ENCODE measurements at regions not wholly inside any gene's neighbourhood (a gene's known extent, or its start where the extent isn't known, plus 50 kb on each side); places are given as distances from the start of the nearest gene placed in this dataset.

DNA sequence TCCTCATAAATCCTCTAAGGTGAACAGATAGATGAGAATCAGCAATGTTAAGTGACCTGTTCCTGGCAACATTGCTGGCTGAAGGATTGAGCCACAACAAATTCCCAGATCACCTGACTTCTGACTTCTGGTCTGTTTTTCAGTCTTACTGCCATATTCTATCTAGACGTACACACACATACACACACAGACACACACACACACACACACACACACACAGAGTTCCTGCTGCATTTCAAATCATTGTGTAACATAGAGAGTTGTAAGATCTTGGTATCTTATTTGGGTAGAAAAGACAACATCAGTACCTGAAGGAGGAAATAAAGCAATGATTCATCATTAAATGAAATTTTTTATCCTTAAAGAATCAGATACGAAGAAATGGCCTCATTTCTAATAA, 342.6 kb downstream of the MFSD1 start:
- in situ Hi-C loops (cut with HindIII; ENCODE audit: low pct_unique_long_range_greater_than_20kb, low sequenced_read_pairs) = no loop called here

GRCh38 chr3:159144891-159145290, 343.0 kb downstream of the MFSD1 start:
- in situ Hi-C loops (cut with HindIII; ENCODE audit: low pct_unique_long_range_greater_than_20kb, low sequenced_read_pairs) = no loop called here

More for the DNA sequence above, 342.6 kb downstream of the MFSD1 start:
- DNase-seq (ENCODE audit: low read depth, low spot score) = no peak

DNA sequence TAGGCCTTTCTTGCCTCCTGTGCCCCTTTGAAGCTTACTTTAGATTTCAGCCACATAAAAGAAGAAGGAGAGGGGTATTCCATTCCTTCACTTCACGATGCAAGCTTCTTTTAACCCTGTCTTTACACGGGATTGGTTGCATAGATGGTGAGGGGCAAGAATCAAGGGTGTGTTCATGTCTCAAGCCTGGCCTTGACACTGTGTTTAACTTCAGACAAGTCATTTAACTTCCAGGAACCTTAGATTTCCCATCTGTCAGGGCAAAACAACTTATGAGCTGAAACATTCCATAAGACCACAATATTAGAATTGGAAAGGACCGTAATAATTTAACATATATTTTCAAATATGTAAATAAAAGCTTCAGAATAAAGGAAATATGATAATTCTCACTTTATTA, 344.5 kb downstream of the MFSD1 start:
- DNase-seq (ENCODE audit: low read depth, low spot score) = no peak
- in situ Hi-C loops (cut with HindIII; ENCODE audit: low pct_unique_long_range_greater_than_20kb, low sequenced_read_pairs) = no loop called here

More at GRCh38 chr3:159144891-159145290, 343.0 kb downstream of the MFSD1 start:
- no peak for DNase-seq (ENCODE audit: low read depth, low spot score)

DNA sequence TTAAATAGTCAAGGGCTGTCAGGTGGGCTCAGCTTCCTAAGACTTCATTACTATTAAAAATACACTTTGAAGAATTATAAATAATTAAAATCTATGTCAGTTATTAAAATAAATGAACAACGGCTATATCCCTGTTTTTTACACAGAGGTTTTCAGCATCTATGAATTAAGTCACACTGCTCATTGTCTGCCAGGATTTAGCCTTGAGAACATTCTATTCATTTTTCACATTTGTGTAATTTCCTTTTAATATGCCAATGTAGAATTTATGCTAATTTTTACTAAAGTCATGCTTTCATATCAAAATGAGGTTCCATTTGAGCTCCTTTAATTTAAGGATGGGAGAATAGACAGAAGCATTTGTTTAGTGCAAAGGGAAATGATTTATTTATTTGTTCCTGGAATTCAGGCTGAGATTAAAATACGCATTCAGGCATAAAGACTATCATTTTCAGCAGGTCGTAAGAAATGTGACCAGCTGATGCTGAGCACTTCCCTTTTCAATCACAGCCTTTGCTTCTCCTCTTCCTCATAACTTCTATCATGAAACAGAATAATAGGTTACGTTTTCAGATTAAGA, 345.1 kb downstream of the MFSD1 start:
- DNase-seq (ENCODE audit: low read depth, low spot score) = no peak
- in situ Hi-C loops (cut with HindIII; ENCODE audit: low pct_unique_long_range_greater_than_20kb, low sequenced_read_pairs) = no loop called here

DNA sequence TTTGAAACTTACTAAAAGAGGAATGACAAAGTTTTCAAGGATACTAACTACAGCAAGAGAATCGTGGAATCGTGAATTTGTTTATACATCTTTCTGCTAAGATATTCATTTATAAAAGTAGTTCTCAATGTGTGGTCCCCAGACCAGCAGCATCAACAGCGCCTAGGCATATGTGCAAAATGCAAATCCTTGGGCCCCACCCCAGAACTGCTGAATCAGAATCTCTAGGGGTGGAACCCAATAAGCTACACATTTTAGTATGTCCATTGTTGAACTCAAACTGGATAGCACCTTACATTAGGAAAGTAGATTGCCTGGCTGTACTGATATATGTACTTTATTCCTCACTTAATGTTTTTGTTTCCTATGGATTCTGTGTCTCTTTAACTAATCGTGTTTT, 346.0 kb downstream of the MFSD1 start:
- in situ Hi-C loops (cut with HindIII; ENCODE audit: low pct_unique_long_range_greater_than_20kb, low sequenced_read_pairs) = no loop called here
- no peak for DNase-seq (ENCODE audit: low read depth, low spot score)

- DNase-seq (ENCODE audit: low read depth, low spot score) = no peak
- in situ Hi-C loops (cut with HindIII; ENCODE audit: low pct_unique_long_range_greater_than_20kb, low sequenced_read_pairs) = no loop called here
Measured at GRCh38 chr3:159148466-159148865, 346.6 kb downstream of the MFSD1 start.

- in situ Hi-C loops (cut with HindIII; ENCODE audit: low pct_unique_long_range_greater_than_20kb, low sequenced_read_pairs) = no loop called here
Measured at GRCh38 chr3:159149131-159149530, 347.3 kb downstream of the MFSD1 start.

DNA sequence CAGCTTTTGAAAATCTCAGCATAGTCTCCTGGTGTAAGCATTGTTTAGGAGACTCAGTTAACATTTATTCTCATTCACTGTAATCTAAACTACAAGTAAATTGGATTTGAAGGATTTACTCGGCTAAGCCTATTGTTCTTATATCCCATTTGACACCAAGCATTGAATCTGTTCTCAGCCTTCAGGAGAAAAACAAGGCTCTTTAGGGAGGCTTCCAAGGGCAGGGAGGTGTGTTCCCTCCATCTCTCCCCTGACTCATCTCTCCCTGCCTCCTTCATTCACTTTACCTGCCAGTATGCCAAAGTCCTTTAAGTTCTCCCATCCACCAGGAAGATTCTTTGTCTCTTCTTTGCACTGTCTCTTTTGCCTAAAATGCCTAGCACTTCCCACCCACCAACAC, 347.8 kb downstream of the MFSD1 start:
- in situ Hi-C loops (cut with HindIII; ENCODE audit: low pct_unique_long_range_greater_than_20kb, low sequenced_read_pairs) = no loop called here
- no peak for DNase-seq (ENCODE audit: low read depth, low spot score)

More at GRCh38 chr3:159149131-159149530, 347.3 kb downstream of the MFSD1 start:
- no peak for DNase-seq (ENCODE audit: low read depth, low spot score)

DNA sequence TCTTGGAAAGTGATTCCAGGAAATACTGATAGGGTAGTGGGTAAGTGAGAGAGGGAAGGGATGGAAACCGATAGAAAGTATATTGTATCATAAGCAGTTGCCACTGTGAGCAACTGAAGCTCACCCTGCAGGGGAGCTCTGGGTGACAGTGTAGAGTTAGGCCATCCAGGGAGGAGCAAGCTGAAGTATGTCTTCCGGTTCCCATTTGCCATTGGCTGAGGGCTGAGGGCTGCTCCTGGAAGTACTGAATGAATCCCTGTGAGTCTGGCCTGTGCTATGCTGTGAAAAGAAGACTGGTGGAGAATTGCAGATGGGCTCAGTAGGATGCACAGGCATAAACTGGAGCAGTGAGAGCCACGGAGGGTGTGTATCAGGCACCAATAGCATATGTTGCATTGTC, 348.3 kb downstream of the MFSD1 start:
- no peak for DNase-seq (ENCODE audit: low read depth, low spot score)
- in situ Hi-C loops (cut with HindIII; ENCODE audit: low pct_unique_long_range_greater_than_20kb, low sequenced_read_pairs) = no loop called here

DNA sequence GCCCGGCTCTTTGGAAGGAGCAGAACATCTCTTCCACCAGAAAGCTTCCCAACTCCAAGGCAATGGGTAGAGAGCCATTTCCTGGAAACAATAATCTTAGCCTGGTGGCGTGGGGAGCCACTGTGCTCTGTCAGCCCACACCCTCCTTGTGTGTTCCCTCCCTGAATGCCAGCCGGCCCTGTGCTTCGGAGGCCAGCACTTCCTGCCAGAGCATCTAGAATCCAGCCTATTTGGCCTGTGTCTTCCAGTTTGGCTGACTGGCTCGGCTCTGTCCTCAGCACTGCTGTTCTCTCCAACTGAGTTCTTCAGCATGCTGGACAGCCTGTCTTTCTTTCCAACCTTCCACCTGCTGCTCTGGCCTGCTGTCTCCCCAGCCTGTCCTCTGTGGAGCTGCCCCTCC, 349.3 kb downstream of the MFSD1 start:
- no peak for DNase-seq (ENCODE audit: low read depth, low spot score)
- in situ Hi-C loops (cut with HindIII; ENCODE audit: low pct_unique_long_range_greater_than_20kb, low sequenced_read_pairs) = no loop called here

GRCh38 chr3:159157275-159157674, 355.4 kb downstream of the MFSD1 start:
- DNase-seq (ENCODE audit: low read depth, low spot score) = no peak
- in situ Hi-C loops (cut with HindIII; ENCODE audit: low pct_unique_long_range_greater_than_20kb, low sequenced_read_pairs) = no loop called here

GRCh38 chr3:159158213-159158612, 356.4 kb downstream of the MFSD1 start:
- in situ Hi-C loops (cut with HindIII; ENCODE audit: low pct_unique_long_range_greater_than_20kb, low sequenced_read_pairs) = no loop called here
- peak; percentile 89 for DNase-seq (ENCODE audit: low read depth, low spot score)

- no peak for DNase-seq (ENCODE audit: low read depth, low spot score)
Measured at GRCh38 chr3:159158801-159159200, 356.9 kb downstream of the MFSD1 start.

DNA sequence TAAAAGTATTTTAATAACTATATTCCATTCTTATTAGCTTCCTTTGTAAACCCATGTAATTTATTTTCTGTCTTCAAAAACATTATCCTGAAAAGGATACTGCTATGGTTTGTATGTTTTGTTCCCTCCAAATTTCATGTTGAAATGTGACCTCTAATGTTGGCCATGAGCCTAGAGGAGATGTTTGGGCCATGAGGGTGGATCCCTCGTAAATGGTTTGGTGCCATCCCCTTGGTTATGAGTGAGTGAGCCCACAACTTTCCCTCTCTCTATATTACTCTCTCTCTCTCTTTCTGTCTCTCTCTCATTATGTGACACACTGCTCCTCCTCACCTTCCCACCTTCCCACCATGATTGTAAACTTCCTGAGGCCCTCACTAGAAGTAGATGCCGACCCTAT, 357.7 kb downstream of the MFSD1 start:
- no peak for DNase-seq (ENCODE audit: low read depth, low spot score)
- in situ Hi-C loops (cut with HindIII; ENCODE audit: low pct_unique_long_range_greater_than_20kb, low sequenced_read_pairs) = no loop called here

More at GRCh38 chr3:159158801-159159200, 356.9 kb downstream of the MFSD1 start:
- in situ Hi-C loops (cut with HindIII; ENCODE audit: low pct_unique_long_range_greater_than_20kb, low sequenced_read_pairs) = no loop called here

DNA sequence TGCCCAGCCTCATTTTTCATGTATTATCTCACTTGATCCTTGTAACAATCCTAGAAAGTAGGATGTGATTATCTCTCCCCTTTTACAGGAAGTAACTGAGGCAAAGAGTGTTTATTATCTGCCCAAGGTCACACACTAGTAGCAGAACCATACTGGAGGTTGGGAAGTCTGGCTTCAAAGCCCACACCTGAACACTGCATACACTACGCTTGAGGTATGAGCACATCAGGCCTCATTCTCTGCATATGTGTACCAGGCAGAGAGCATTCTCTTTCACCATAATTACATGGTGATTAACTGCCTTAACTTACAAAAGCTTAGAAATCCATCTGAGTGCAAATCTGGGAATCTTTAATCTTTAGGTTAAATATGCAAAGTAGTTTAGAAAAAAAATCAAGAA, 361.8 kb downstream of the MFSD1 start:
- in situ Hi-C loops (cut with HindIII; ENCODE audit: low pct_unique_long_range_greater_than_20kb, low sequenced_read_pairs) = no loop called here

DNA sequence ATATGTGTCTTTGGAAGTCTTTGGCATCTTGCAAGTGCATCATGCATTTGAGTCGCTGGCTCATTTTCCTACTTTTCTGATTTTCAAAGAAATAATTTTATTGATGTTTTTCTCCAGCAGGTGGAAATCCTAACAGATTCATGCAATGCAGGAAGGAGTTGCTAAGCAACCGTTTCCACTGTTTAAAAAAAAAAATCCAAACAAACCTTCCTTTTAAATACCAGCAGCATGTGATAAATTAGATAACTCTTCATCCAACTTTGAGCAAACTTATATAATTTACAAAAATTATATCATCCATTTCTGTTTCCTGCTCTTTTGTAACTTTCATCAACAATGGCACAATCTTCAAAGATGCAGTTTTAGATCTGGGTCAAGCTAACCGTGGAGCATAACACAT, 364.1 kb downstream of the MFSD1 start:
- in situ Hi-C loops (cut with HindIII; ENCODE audit: low pct_unique_long_range_greater_than_20kb, low sequenced_read_pairs) = no loop called here
- DNase-seq (ENCODE audit: low read depth, low spot score) = no peak

More for the DNA sequence above, 361.8 kb downstream of the MFSD1 start:
- DNase-seq (ENCODE audit: low read depth, low spot score) = no peak

DNA sequence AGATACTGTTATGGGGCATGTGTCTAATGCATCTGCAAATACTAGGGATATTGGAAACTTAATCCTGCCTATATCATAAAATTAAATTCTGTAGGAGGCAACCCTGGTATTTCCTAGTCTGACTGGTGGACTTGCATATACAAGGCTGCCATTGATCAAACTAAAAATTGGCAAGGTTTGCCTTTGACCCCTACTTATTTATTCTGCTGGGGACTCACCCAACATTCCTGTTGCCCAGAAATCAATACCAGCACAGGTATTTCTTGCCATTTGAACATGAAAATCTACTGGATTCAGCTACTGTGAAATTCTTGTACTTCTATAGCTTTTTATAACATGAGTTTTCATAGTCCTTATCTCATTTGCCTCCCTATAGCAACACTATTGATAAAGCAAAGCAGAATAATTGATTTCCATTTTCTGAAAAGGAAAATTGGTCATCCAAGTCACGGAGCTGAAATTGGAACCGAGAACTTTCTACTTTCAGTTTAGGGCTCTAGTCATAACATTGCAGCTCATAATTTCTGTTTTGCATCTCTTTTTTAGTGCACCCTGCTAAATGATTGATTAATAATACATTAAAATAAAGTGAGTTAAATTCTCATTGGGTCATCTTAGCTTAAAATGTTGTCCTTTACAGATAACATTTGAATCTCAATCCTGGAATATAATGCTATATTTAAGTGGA, 365.2 kb downstream of the MFSD1 start:
- no peak for DNase-seq (ENCODE audit: low read depth, low spot score)
- in situ Hi-C loops (cut with HindIII; ENCODE audit: low pct_unique_long_range_greater_than_20kb, low sequenced_read_pairs) = no loop called here

DNA sequence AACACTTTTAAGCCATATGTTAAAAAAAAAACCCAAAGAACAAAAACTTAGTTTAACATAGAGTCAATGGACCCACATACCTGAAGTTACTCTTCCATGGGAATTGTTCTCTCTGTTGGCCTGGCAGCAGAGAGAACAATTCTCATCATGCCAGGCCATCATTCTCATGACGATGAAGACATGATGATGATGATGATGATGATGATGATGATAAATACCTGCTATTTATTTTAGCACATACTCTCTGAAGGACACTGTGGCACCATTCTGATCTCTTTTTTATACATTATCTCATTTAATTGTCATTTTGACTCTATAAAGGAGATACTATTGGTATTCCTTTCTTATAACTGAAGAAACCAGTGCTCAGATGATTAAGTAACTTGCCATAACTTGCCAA, 366.9 kb downstream of the MFSD1 start:
- no peak for DNase-seq (ENCODE audit: low read depth, low spot score)
- in situ Hi-C loops (cut with HindIII; ENCODE audit: low pct_unique_long_range_greater_than_20kb, low sequenced_read_pairs) = no loop called here

- in situ Hi-C loops (cut with HindIII; ENCODE audit: low pct_unique_long_range_greater_than_20kb, low sequenced_read_pairs) = no loop called here
- DNase-seq (ENCODE audit: low read depth, low spot score) = no peak
Measured at GRCh38 chr3:159169828-159170227, 368.0 kb downstream of the MFSD1 start.

Data from SK-MEL-5 (cell line).